ENCODE measurements at regions not wholly inside any gene's neighbourhood (a gene's known extent, or its start where the extent isn't known, plus 50 kb on each side); places are given as distances from the start of the nearest gene placed in this dataset.

GRCh38 chr4:53644607-53645006 is 53.3 kb upstream of the LNX1 start:
- TF ChIP-seq CTCF (IDR thresholded peaks at IDR 0.05; ENCODE audit: borderline replicate concordance, extremely low read depth, low read length, poor library complexity, severe bottlenecking) (no peak), EZH2 (IDR thresholded peaks at IDR 0.05; ENCODE audit: borderline replicate concordance, low read depth, low read length, severe bottlenecking) (no peak)
